ENCODE measurements at regions not wholly inside any gene's neighbourhood (a gene's known extent, or its start where the extent isn't known, plus 50 kb on each side); places are given as distances from the start of the nearest gene placed in this dataset.

GRCh38 chr13:44698066-44698465 lies 121.9 kb upstream of the TSC22D1 start:
- FAIRE-seq: no peak
- TF ChIP-seq MAFK (IDR thresholded peaks at IDR 0.05; ENCODE audit: low read depth, low read length) (no peak), USF2 (IDR thresholded peaks at IDR 0.05; ENCODE audit: low read length) (no peak), HDAC2 (IDR thresholded peaks at IDR 0.05; ENCODE audit: borderline replicate concordance in 1 of 2, low read depth in 2 of 2, low read length in 2 of 2) (no peak), TAF1 (IDR thresholded peaks at IDR 0.05; ENCODE audit: low read depth, low read length) (no peak)

More at GRCh38 chr13:44698066-44698465, 121.9 kb upstream of the TSC22D1 start:
- H3K23me2 ChIP-seq (ENCODE audit: low read depth, low read length): no peaks in the 10 kb centered on the region
- H4K8ac ChIP-seq (ENCODE audit: extremely low read depth, insufficient read depth, low read length): no peak overlapping the region
- H3K79me1 ChIP-seq (ENCODE audit: low read depth, low read length): no peaks in the 10 kb centered on the region
- ChIA-PET POLR2A (ENCODE audit: partially characterized antibody) (interaction anchor here (0.6 kb wide), 1 partner anchor 616 kb away, joined by 3 read pairs; no protein-coding TSS in a partner anchor), CTCF (ENCODE audit: partially characterized antibody) (no interaction called here)
- H3K4me1 ChIP-seq (replicated peaks in 1 of 4; ENCODE audit: control insufficient read depth in 3 of 4, insufficient read depth in 4 of 4, low read length in 3 of 4): no peaks in the 10 kb centered on the region
- no peaks in the 10 kb centered on the region for H3K36me3 ChIP-seq (ENCODE audit: control insufficient read depth in 2 of 4, insufficient read depth in 4 of 4, low read length in 3 of 4)
- H4K91ac ChIP-seq (replicated peaks; ENCODE audit: insufficient read length, low read length): no peak overlapping the region
- no peaks in the 10 kb centered on the region for H3K79me2 ChIP-seq (ENCODE audit: control insufficient read depth in 1 of 2, insufficient read depth in 2 of 2, low read length in 2 of 2)
- no peak overlapping the region for H3K23ac ChIP-seq (ENCODE audit: insufficient read length)
- no peak overlapping the region for H4K5ac ChIP-seq (ENCODE audit: insufficient read length, low read depth, low read length)
- H2BK20ac ChIP-seq (ENCODE audit: low read length): no peak overlapping the region
- H2AK5ac ChIP-seq (ENCODE audit: low read depth, low read length): no peak overlapping the region
- H2BK15ac ChIP-seq (ENCODE audit: low read length): no peak overlapping the region
- H3K18ac ChIP-seq (ENCODE audit: extremely low read depth, low read length): no peak overlapping the region
- H3K9me3 ChIP-seq (ENCODE audit: insufficient read depth in 2 of 2, low read depth in 1 of 2, low read length in 1 of 2): no peaks in the 10 kb centered on the region
- WGBS, 2 experiments (ENCODE audit: extremely low coverage in 1 of 2, insufficient coverage in 1 of 2, insufficient read length in 1 of 2, insufficient replicate concordance in 2 of 2, low coverage in 1 of 2, low lambda C conversion rate in 2 of 2, missing lambda C conversion rate in 1 of 2): 88% methylated on average over 7 of the region's 7 CpGs; no CpG with 5 or more reads in 1 of the 2 experiments
- no peak overlapping the region for H3K14ac ChIP-seq (ENCODE audit: insufficient read length)
- H3K27ac ChIP-seq (ENCODE audit: low read depth, low read length): no peak overlapping the region
- H2AFZ ChIP-seq (ENCODE audit: low read length): no peak overlapping the region
- H2BK120ac ChIP-seq (replicated peaks; ENCODE audit: low read depth, low read length): no peak overlapping the region
- no peak overlapping the region for H3K4ac ChIP-seq (replicated peaks; ENCODE audit: insufficient read length, low read depth, low read length)
- H3K56ac ChIP-seq (replicated peaks; ENCODE audit: insufficient read length, low read depth, low read length): no peak overlapping the region
- no peak overlapping the region for H2BK12ac ChIP-seq (ENCODE audit: low read depth, low read length)
- no peak overlapping the region for H2BK5ac ChIP-seq (ENCODE audit: low read depth, low read length)
- H3K4me2 ChIP-seq (ENCODE audit: insufficient read depth in 1 of 2, low read depth in 2 of 2, low read length in 2 of 2): no peak overlapping the region
- no peak for DNase-seq (ENCODE audit: low read depth in 1 of 2, low spot score in 2 of 2)
- no peak overlapping the region for H3K9ac ChIP-seq (replicated peaks in 1 of 4; ENCODE audit: extremely low read depth in 1 of 4, low read depth in 3 of 4, low read length in 3 of 4)
- H3K4me3 ChIP-seq (ENCODE audit: extremely low read depth in 1 of 4, insufficient read depth in 2 of 4, low read depth in 3 of 4, low read length in 4 of 4): no peak overlapping the region
- no peaks in the 10 kb centered on the region for H4K20me1 ChIP-seq (replicated peaks in 1 of 2; ENCODE audit: control insufficient read depth in 1 of 2, insufficient read depth in 2 of 2, low read length in 2 of 2)
- no peaks in the 10 kb centered on the region for H3K27me3 ChIP-seq (replicated peaks in 1 of 4; ENCODE audit: control insufficient read depth in 3 of 4, extremely low read depth in 1 of 4, insufficient read depth in 3 of 4, low read length in 3 of 4)
